ENCODE measurements at regions not wholly inside any gene's neighbourhood (a gene's known extent, or its start where the extent isn't known, plus 50 kb on each side); places are given as distances from the start of the nearest gene placed in this dataset.

- Histone ChIP-seq H3K4me2 (ENCODE audit: low read length) (no peak overlapping the region), H3K36me3 (ENCODE audit: insufficient read depth, low read length) (no peaks in the 10 kb centered on the region), H3K9me3 (replicated peaks; ENCODE audit: low read length) (no peaks in the 10 kb centered on the region), H3K27me3 (ENCODE audit: control insufficient read depth, insufficient read depth, low read length) (no peaks in the 10 kb centered on the region), H3K4me1 (ENCODE audit: control insufficient read depth, insufficient read depth, low read length) (no peaks in the 10 kb centered on the region), H3K4me3 (ENCODE audit: low read length) (no peak overlapping the region), H3K9ac (ENCODE audit: low read depth, low read length) (no peak overlapping the region)
Observed at GRCh38 chr7:115447495-115447894, 525.6 kb downstream of the MDFIC start.

GRCh38 chr7:115441033-115441432 lies 519.1 kb downstream of the MDFIC start:
- Histone ChIP-seq H3K4me2 (ENCODE audit: low read length) (no peak overlapping the region), H3K36me3 (ENCODE audit: insufficient read depth, low read length) (no peaks in the 10 kb centered on the region), H3K4me1 (ENCODE audit: control insufficient read depth, insufficient read depth, low read length) (no peaks in the 10 kb centered on the region), H3K9ac (ENCODE audit: low read depth, low read length) (no peak overlapping the region), H3K9me3 (replicated peaks; ENCODE audit: low read length) (no peaks in the 10 kb centered on the region), H3K27me3 (ENCODE audit: control insufficient read depth, insufficient read depth, low read length) (no peaks in the 10 kb centered on the region), H3K4me3 (ENCODE audit: low read length) (no peak overlapping the region)

- Histone ChIP-seq H3K4me1 (ENCODE audit: control insufficient read depth, insufficient read depth, low read length) (no peaks in the 10 kb centered on the region), H3K9me3 (replicated peaks; ENCODE audit: low read length) (no peaks in the 10 kb centered on the region), H3K4me2 (ENCODE audit: low read length) (no peak overlapping the region), H3K36me3 (ENCODE audit: insufficient read depth, low read length) (no peaks in the 10 kb centered on the region), H3K27me3 (ENCODE audit: control insufficient read depth, insufficient read depth, low read length) (no peaks in the 10 kb centered on the region), H3K9ac (ENCODE audit: low read depth, low read length) (no peak overlapping the region), H3K4me3 (ENCODE audit: low read length) (no peak overlapping the region)
Observed at GRCh38 chr7:115435178-115435577, 513.3 kb downstream of the MDFIC start.

GRCh38 chr7:115429918-115430317 lies 508.0 kb downstream of the MDFIC start:
- Histone ChIP-seq H3K36me3 (ENCODE audit: insufficient read depth, low read length) (no peaks in the 10 kb centered on the region), H3K9ac (ENCODE audit: low read depth, low read length) (no peak overlapping the region), H3K4me2 (ENCODE audit: low read length) (no peak overlapping the region), H3K27me3 (ENCODE audit: control insufficient read depth, insufficient read depth, low read length) (no peaks in the 10 kb centered on the region), H3K4me3 (ENCODE audit: low read length) (no peak overlapping the region), H3K9me3 (replicated peaks; ENCODE audit: low read length) (no peaks in the 10 kb centered on the region), H3K4me1 (ENCODE audit: control insufficient read depth, insufficient read depth, low read length) (no peaks in the 10 kb centered on the region)

GRCh38 chr7:115417662-115418061 lies 495.8 kb downstream of the MDFIC start:
- Histone ChIP-seq H3K9ac (ENCODE audit: low read depth, low read length) (no peak overlapping the region), H3K4me3 (ENCODE audit: low read length) (no peak overlapping the region), H3K4me2 (ENCODE audit: low read length) (no peak overlapping the region), H3K36me3 (ENCODE audit: insufficient read depth, low read length) (no peaks in the 10 kb centered on the region), H3K9me3 (replicated peaks; ENCODE audit: low read length) (no peaks in the 10 kb centered on the region), H3K27me3 (ENCODE audit: control insufficient read depth, insufficient read depth, low read length) (no peaks in the 10 kb centered on the region), H3K4me1 (ENCODE audit: control insufficient read depth, insufficient read depth, low read length) (no peaks in the 10 kb centered on the region)

GRCh38 chr7:115410972-115411686 lies 489.2 kb downstream of the MDFIC start:
- Histone ChIP-seq H3K36me3 (ENCODE audit: insufficient read depth, low read length) (no peaks in the 10 kb centered on the region), H3K4me3 (ENCODE audit: low read length) (no peak overlapping the region), H3K9me3 (replicated peaks; ENCODE audit: low read length) (no peaks in the 10 kb centered on the region), H3K27me3 (ENCODE audit: control insufficient read depth, insufficient read depth, low read length) (no peaks in the 10 kb centered on the region), H3K9ac (ENCODE audit: low read depth, low read length) (no peak overlapping the region), H3K4me2 (ENCODE audit: low read length) (no peak overlapping the region), H3K4me1 (ENCODE audit: control insufficient read depth, insufficient read depth, low read length) (no peaks in the 10 kb centered on the region)

- no peak overlapping the region for H3K4me3 ChIP-seq (ENCODE audit: low read length)
- no peaks in the 10 kb centered on the region for H3K9me3 ChIP-seq (replicated peaks; ENCODE audit: low read length)
- H3K4me1 ChIP-seq (ENCODE audit: control insufficient read depth, insufficient read depth, low read length) = no peaks in the 10 kb centered on the region
- no peak overlapping the region for H3K9ac ChIP-seq (ENCODE audit: low read depth, low read length)
- H3K27me3 ChIP-seq (ENCODE audit: control insufficient read depth, insufficient read depth, low read length) = no peaks in the 10 kb centered on the region
- H3K36me3 ChIP-seq (ENCODE audit: insufficient read depth, low read length) = no peaks in the 10 kb centered on the region
- H3K4me2 ChIP-seq (ENCODE audit: low read length) = no peak overlapping the region
Observed at GRCh38 chr7:115410434-115410820, 488.5 kb downstream of the MDFIC start.

GRCh38 chr7:115409682-115410433 lies 488.0 kb downstream of the MDFIC start:
- Histone ChIP-seq H3K9me3 (replicated peaks; ENCODE audit: low read length) (no peaks in the 10 kb centered on the region), H3K36me3 (ENCODE audit: insufficient read depth, low read length) (no peaks in the 10 kb centered on the region), H3K4me1 (ENCODE audit: control insufficient read depth, insufficient read depth, low read length) (no peaks in the 10 kb centered on the region), H3K4me3 (ENCODE audit: low read length) (no peak overlapping the region), H3K4me2 (ENCODE audit: low read length) (no peak overlapping the region), H3K27me3 (ENCODE audit: control insufficient read depth, insufficient read depth, low read length) (no peaks in the 10 kb centered on the region), H3K9ac (ENCODE audit: low read depth, low read length) (no peak overlapping the region)

GRCh38 chr7:115406219-115406618 lies 484.3 kb downstream of the MDFIC start:
- H3K9ac ChIP-seq (ENCODE audit: low read depth, low read length) = no peak overlapping the region

GRCh38 chr7:115387137-115387536 lies 465.2 kb downstream of the MDFIC start:
- Histone ChIP-seq H3K36me3 (ENCODE audit: insufficient read depth, low read length) (no peaks in the 10 kb centered on the region), H3K4me2 (ENCODE audit: low read length) (no peak overlapping the region), H3K4me1 (ENCODE audit: control insufficient read depth, insufficient read depth, low read length) (no peaks in the 10 kb centered on the region), H3K27me3 (ENCODE audit: control insufficient read depth, insufficient read depth, low read length) (no peaks in the 10 kb centered on the region), H3K9me3 (replicated peaks; ENCODE audit: low read length) (no peaks in the 10 kb centered on the region), H3K9ac (ENCODE audit: low read depth, low read length) (no peak overlapping the region), H3K4me3 (ENCODE audit: low read length) (no peak overlapping the region)

More at GRCh38 chr7:115406219-115406618, 484.3 kb downstream of the MDFIC start:
- Histone ChIP-seq H3K4me3 (ENCODE audit: low read length) (no peak overlapping the region), H3K9me3 (replicated peaks; ENCODE audit: low read length) (no peaks in the 10 kb centered on the region), H3K4me2 (ENCODE audit: low read length) (no peak overlapping the region), H3K4me1 (ENCODE audit: control insufficient read depth, insufficient read depth, low read length) (no peaks in the 10 kb centered on the region), H3K27me3 (ENCODE audit: control insufficient read depth, insufficient read depth, low read length) (no peaks in the 10 kb centered on the region), H3K36me3 (ENCODE audit: insufficient read depth, low read length) (no peaks in the 10 kb centered on the region)

GRCh38 chr7:115379321-115379720 lies 457.4 kb downstream of the MDFIC start:
- H3K9ac ChIP-seq (ENCODE audit: low read depth, low read length) = no peak overlapping the region
- H3K27me3 ChIP-seq (ENCODE audit: control insufficient read depth, insufficient read depth, low read length) = no peaks in the 10 kb centered on the region
- H3K4me3 ChIP-seq (ENCODE audit: low read length) = no peak overlapping the region
- H3K4me1 ChIP-seq (ENCODE audit: control insufficient read depth, insufficient read depth, low read length) = no peaks in the 10 kb centered on the region
- H3K36me3 ChIP-seq (ENCODE audit: insufficient read depth, low read length) = no peaks in the 10 kb centered on the region
- H3K4me2 ChIP-seq (ENCODE audit: low read length) = no peak overlapping the region
- H3K9me3 ChIP-seq (replicated peaks; ENCODE audit: low read length) = no peaks in the 10 kb centered on the region

GRCh38 chr7:115368998-115369397 lies 447.1 kb downstream of the MDFIC start:
- no peak overlapping the region for H3K9ac ChIP-seq (ENCODE audit: low read depth, low read length)
- no peak overlapping the region for H3K4me2 ChIP-seq (ENCODE audit: low read length)
- no peaks in the 10 kb centered on the region for H3K27me3 ChIP-seq (ENCODE audit: control insufficient read depth, insufficient read depth, low read length)
- no peaks in the 10 kb centered on the region for H3K9me3 ChIP-seq (replicated peaks; ENCODE audit: low read length)
- H3K36me3 ChIP-seq (ENCODE audit: insufficient read depth, low read length) = no peaks in the 10 kb centered on the region
- no peaks in the 10 kb centered on the region for H3K4me1 ChIP-seq (ENCODE audit: control insufficient read depth, insufficient read depth, low read length)
- no peak overlapping the region for H3K4me3 ChIP-seq (ENCODE audit: low read length)

Data from skeletal muscle satellite cell (primary cell).